HG02571 (cell line): ENCODE measurements at regions not wholly inside any gene's neighbourhood (a gene's known extent, or its start where the extent isn't known, plus 50 kb on each side); places are given as distances from the start of the nearest gene placed in this dataset.
"Not testable (repeated sequence)": the region's sequence is repeated elsewhere in the genome, so short reads cannot be mapped to it uniquely, and the experiment has no call there.

Experiments
- ATAC-seq: cut with Tn5 transposase; IDR thresholded peaks from one replicate; pipeline ENCODE4 v1.9.1; 2021; ENCODE audit warnings: mild to moderate bottlenecking, moderate library complexity; ENCODE audit not compliant: unreplicated experiment

GRCh38 chr1:223992456-223993246 is 121.3 kb upstream of the FBXO28 start:
- ATAC-seq = peak; percentile 100

GRCh38 chr1:223991297-223991857 is 122.5 kb upstream of the FBXO28 start:
- not testable (repeated sequence) for ATAC-seq

GRCh38 chr1:223961985-223962384 is 116.2 kb upstream of the TP53BP2 start:
- ATAC-seq = not testable (repeated sequence)

GRCh38 chr1:223952801-223953200 is 107.1 kb upstream of the TP53BP2 start:
- not testable (repeated sequence) for ATAC-seq

GRCh38 chr1:223951551-223951950 is 105.8 kb upstream of the TP53BP2 start:
- not testable (repeated sequence) for ATAC-seq

- ATAC-seq = not testable (repeated sequence)
Measured at GRCh38 chr1:223949944-223950343, 104.2 kb upstream of the TP53BP2 start.

- not testable (repeated sequence) for ATAC-seq
Measured at GRCh38 chr1:223948041-223948440, 102.3 kb upstream of the TP53BP2 start.

- not testable (repeated sequence) for ATAC-seq
Measured at GRCh38 chr1:223936592-223936991, 90.8 kb upstream of the TP53BP2 start.

GRCh38 chr1:223931476-223931875 is 85.7 kb upstream of the TP53BP2 start:
- ATAC-seq = not testable (repeated sequence)

GRCh38 chr1:223920805-223921204 is 75.1 kb upstream of the TP53BP2 start:
- ATAC-seq = not testable (repeated sequence)

GRCh38 chr1:223915476-223915875 is 69.7 kb upstream of the TP53BP2 start:
- not testable (repeated sequence) for ATAC-seq

- not testable (repeated sequence) for ATAC-seq
Measured at GRCh38 chr1:223913715-223914114, 68.0 kb upstream of the TP53BP2 start.

GRCh38 chr1:223907943-223908587 is 62.3 kb upstream of the TP53BP2 start:
- ATAC-seq = not testable (repeated sequence)

- not testable (repeated sequence) for ATAC-seq
Measured at GRCh38 chr1:223903221-223903620, 57.5 kb upstream of the TP53BP2 start.

- not testable (repeated sequence) for ATAC-seq
Measured at GRCh38 chr1:223899775-223900174, 54.0 kb upstream of the TP53BP2 start.

GRCh38 chr1:223897097-223897496 is 51.4 kb upstream of the TP53BP2 start:
- not testable (repeated sequence) for ATAC-seq

GRCh38 chr1:223895950-223896349 is 50.2 kb upstream of the TP53BP2 start:
- not testable (repeated sequence) for ATAC-seq
